Sigmoid colon (tissue), 6 donors: ENCODE measurements at regions not wholly inside any gene's neighbourhood (a gene's known extent, or its start where the extent isn't known, plus 50 kb on each side); places are given as distances from the start of the nearest gene placed in this dataset.
"Not testable (repeated sequence)": the region's sequence is repeated elsewhere in the genome, so short reads cannot be mapped to it uniquely, and the experiment has no call there.

Experiments
- DNase-seq: peaks from one replicate; pipeline ENCODE4 v3.0.0-alpha.2; 2019
- H3K27ac ChIP-seq, 4 donors: fragments of 200-600 bp; sonication (generic); one replicate each; pipeline ENCODE4 v1.5.1; 2016 to 2019; ENCODE audit warnings: mild to moderate bottlenecking in 1 of 4
- H3K27me3 ChIP-seq, 3 donors: fragments of 200-600 bp; sonication (generic); one replicate each; pipeline ENCODE4 v1.5.1; 2019; ENCODE audit warnings: mild to moderate bottlenecking in 1 of 3
- H3K36me3 ChIP-seq, 4 donors: fragments of 200-600 bp; sonication (generic); one replicate each; pipeline ENCODE4 v1.5.1; 2016 to 2019
- H3K4me1 ChIP-seq, 4 donors: fragments of 200-600 bp; sonication (generic); one replicate each; pipeline ENCODE4 v1.5.1; 2017 to 2019
- H3K4me3 ChIP-seq, 4 donors: fragments of 200-600 bp; sonication (generic); one replicate each; pipeline ENCODE4 v1.5.1; 2017 to 2019; ENCODE audit warnings: mild to moderate bottlenecking in 2 of 4, moderate library complexity in 1 of 4
- H3K9me3 ChIP-seq, 4 donors: fragments of 200-600 bp in 3 of 4; sonication (generic) in 3 of 4; one replicate each; pipeline versions ENCODE4 v1.5.1 to v1.6.1; 2013 to 2019
- CTCF ChIP-seq, 4 experiments: fragments of 450-650 bp in 3 of 4; fragments of 200-600 bp in 1 of 4; IDR thresholded peaks; one replicate each; pipeline ENCODE4 v1.5.1; 2016 to 2019; ENCODE audit warnings: antibody characterized with exemption in 4 of 4, mild to moderate bottlenecking in 3 of 4, moderate library complexity in 2 of 4
- EP300 ChIP-seq, 4 donors: sonication (generic); formaldehyde crosslinking; IDR thresholded peaks; one replicate each; pipeline ENCODE4 v1.6.1; 2017; ENCODE audit warnings: antibody characterized with exemption in 4 of 4
- POLR2A ChIP-seq, 2 donors: fragments of 450-650 bp; IDR thresholded peaks; one replicate each; pipeline ENCODE4 v1.6.1; 2016; ENCODE audit warnings: antibody characterized with exemption in 2 of 2, mild to moderate bottlenecking in 2 of 2, moderate library complexity in 2 of 2
- POLR2AphosphoS5 ChIP-seq, 4 donors: sonication (generic); formaldehyde crosslinking; IDR thresholded peaks; one replicate each; pipeline ENCODE4 v1.6.1; 2017; ENCODE audit warnings: antibody characterized with exemption in 4 of 4
- WGBS, 2 donors: extraction: QIAGEN DNeasy Blood & Tissue Kit; methylation state at CpG; one replicate each; pipeline ENCODE4 v1.1.7; 2013; 5-methylcytosine and 5-hydroxymethylcytosine counted together
- intact Hi-C: fragments of 100-400 bp; cut with DNase I; formaldehyde crosslinking; loops from one replicate; pipeline ENCODE4 v1.15.1; 2023
- donor health status: healthy with polysubstance abuse.
- donor health status: healthy.

- H3K27ac ChIP-seq, H3K36me3 ChIP-seq, H3K4me1 ChIP-seq, intact Hi-C loops, H3K27me3 ChIP-seq, H3K9me3 ChIP-seq, DNase-seq, H3K4me3 ChIP-seq: not testable (repeated sequence)
- 95% methylated on average over 4 of the region's 4 CpGs for WGBS, 2 donors
These were observed 61.3 kb downstream of the SYF2 start for GRCh38 chr1:25171013-25171412.

GRCh38 chr1:25170439-25170838, 61.9 kb downstream of the SYF2 start:
- 94 to 98% methylated on average over 6 of the region's 6 CpGs for WGBS, 2 donors
- no peak for DNase-seq
- Histone ChIP-seq H3K27ac (no peak overlapping the region), H3K9me3 (no peaks in the 10 kb centered on the region), H3K4me1 (no peaks in the 10 kb centered on the region), H3K36me3 (no peaks in the 10 kb centered on the region), H3K27me3 (no peaks in the 10 kb centered on the region), H3K4me3 (no peak overlapping the region)
- intact Hi-C loops, result no loop called here
- TF ChIP-seq CTCF (IDR thresholded peaks at IDR 0.05), result no peak
- TF ChIP-seq EP300 (IDR thresholded peaks at IDR 0.05), result no peak
- no peak for TF ChIP-seq POLR2AphosphoS5 (IDR thresholded peaks at IDR 0.05)
- no peak for TF ChIP-seq POLR2A (IDR thresholded peaks at IDR 0.05)

GRCh38 chr1:25169610-25170009, 62.7 kb downstream of the SYF2 start:
- no peak for DNase-seq
- WGBS, 2 donors, result 71 to 85% methylated on average over 8 of the region's 8 CpGs
- Histone ChIP-seq H3K9me3 (no peaks in the 10 kb centered on the region), H3K27ac (no peak overlapping the region), H3K36me3 (no peaks in the 10 kb centered on the region), H3K4me3 (no peak overlapping the region), H3K27me3 (no peaks in the 10 kb centered on the region), H3K4me1 (no peaks in the 10 kb centered on the region)
- no peak for TF ChIP-seq CTCF (IDR thresholded peaks at IDR 0.05)
- TF ChIP-seq POLR2AphosphoS5 (IDR thresholded peaks at IDR 0.05), result no peak
- TF ChIP-seq POLR2A (IDR thresholded peaks at IDR 0.05), result no peak
- TF ChIP-seq EP300 (IDR thresholded peaks at IDR 0.05), result no peak
- intact Hi-C loops, result no loop called here

- TF ChIP-seq POLR2A (IDR thresholded peaks at IDR 0.05) (no peak), CTCF (IDR thresholded peaks at IDR 0.05) (no peak), EP300 (IDR thresholded peaks at IDR 0.05) (no peak), POLR2AphosphoS5 (IDR thresholded peaks at IDR 0.05) (no peak)
- H3K4me1 ChIP-seq, result no peaks in the 10 kb centered on the region
- H3K9me3 ChIP-seq, result no peaks in the 10 kb centered on the region
- no peaks in the 10 kb centered on the region for H3K27me3 ChIP-seq
- H3K36me3 ChIP-seq, result no peaks in the 10 kb centered on the region
- intact Hi-C loops, result no loop called here
- WGBS, 2 donors, result 89 to 92% methylated on average over 2 of the region's 2 CpGs
- DNase-seq, result no peak
- H3K4me3 ChIP-seq, result no peak overlapping the region
- no peak overlapping the region for H3K27ac ChIP-seq
These were observed 63.1 kb downstream of the SYF2 start for GRCh38 chr1:25169168-25169567.

GRCh38 chr1:25168193-25169071, 63.9 kb downstream of the SYF2 start:
- Histone ChIP-seq H3K36me3 (no peaks in the 10 kb centered on the region), H3K4me1 (no peaks in the 10 kb centered on the region), H3K9me3 (no peaks in the 10 kb centered on the region), H3K27ac (no peak overlapping the region), H3K27me3 (no peaks in the 10 kb centered on the region), H3K4me3 (no peak overlapping the region)
- 14 to 64% methylated on average over 11 of the region's 11 CpGs for WGBS, 2 donors
- TF ChIP-seq POLR2A (IDR thresholded peaks at IDR 0.05), result no peak
- no peak for TF ChIP-seq CTCF (IDR thresholded peaks at IDR 0.05)
- TF ChIP-seq EP300 (IDR thresholded peaks at IDR 0.05), result no peak
- no peak for TF ChIP-seq POLR2AphosphoS5 (IDR thresholded peaks at IDR 0.05)
- intact Hi-C loops, result no loop called here
- no peak for DNase-seq
